Stimulated activated CD8-positive, alpha-beta memory T cell treated with anti-CD3 and anti-CD28 coated beads, Interleukin-2, amount 100 ng/mL, for 1 hour (primary cell): ENCODE measurements at regions not wholly inside any gene's neighbourhood (a gene's known extent, or its start where the extent isn't known, plus 50 kb on each side); places are given as distances from the start of the nearest gene placed in this dataset.
"Not testable (repeated sequence)": the region's sequence is repeated elsewhere in the genome, so short reads cannot be mapped to it uniquely, and the experiment has no call there.

ENCODE experiments used
- DNase-seq, 2 donors: peaks; one replicate each; pipeline ENCODE4 v3.0.0-alpha.2; 2020; ENCODE audit warnings: low read depth in 2 of 2

DNA sequence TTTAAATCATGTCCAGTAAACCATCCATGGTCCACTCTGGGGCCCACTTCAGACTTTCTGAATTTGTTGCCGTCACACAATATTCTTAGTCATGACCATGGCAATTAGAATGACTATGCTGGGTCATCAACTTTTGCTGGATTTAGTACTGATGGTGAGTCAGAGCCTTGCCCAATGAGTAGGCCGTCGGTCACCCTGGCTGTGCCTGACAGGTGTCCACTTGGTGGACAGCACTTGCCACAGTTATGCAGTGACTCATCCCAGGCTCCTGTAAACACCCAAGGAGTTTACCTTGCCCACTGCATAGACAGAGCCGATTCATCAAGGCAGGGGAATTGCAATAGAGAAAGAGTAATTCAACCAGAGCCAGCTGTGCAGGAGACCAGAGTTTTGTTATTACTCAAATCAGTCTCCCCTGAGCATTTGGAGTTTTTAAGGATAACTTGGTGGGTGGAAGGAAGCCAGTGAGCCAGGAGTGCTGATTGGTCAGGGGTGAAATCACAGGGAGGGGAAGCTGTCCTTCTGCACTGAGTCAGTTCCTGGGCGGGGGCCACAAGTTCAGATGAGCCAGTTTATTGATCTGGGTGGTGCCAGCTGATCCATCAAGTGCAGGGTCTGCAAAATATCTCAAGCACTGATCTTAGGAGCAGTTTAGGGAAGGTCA lies 333.8 kb downstream of the PTPRU start:
- no peak for DNase-seq

DNA sequence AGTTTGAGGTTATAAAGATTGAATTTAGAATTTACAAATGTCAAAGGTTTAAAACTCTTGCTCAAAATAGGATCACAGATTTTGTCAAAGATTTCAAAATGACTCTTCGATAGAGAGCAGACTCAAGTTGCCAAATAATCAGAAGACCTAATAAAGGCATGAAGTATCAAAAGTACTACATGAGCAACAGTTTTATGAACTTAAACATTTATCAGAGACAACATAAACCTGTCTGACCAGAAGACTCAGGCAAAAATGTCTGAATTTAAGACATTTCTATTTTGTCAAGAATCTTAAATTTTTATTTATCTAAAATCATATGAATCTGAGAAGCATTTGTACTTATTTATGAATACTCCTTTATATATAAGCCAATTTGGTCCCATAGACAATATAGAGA lies 330.9 kb downstream of the PTPRU start:
- no peak for DNase-seq

DNA sequence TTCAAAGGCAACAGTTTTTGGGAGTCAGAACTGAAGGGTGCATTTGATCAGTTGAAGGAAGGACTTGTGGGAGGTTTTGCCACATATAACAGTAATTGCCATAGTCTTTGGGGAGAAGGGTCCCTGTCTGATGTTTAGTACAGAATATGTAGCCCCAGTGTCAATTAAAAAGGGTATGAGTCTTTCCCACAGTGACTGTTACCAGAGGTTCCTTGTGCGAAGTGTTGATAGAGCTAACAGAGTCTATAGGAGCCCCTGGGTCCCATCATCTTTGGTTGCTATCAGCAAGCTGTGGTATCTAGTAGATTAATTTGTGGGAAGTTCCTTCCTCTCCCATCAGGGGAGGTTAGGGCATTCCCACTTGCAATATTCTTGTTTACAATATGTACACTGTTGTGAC lies 329.2 kb downstream of the PTPRU start:
- DNase-seq = no peak

DNA sequence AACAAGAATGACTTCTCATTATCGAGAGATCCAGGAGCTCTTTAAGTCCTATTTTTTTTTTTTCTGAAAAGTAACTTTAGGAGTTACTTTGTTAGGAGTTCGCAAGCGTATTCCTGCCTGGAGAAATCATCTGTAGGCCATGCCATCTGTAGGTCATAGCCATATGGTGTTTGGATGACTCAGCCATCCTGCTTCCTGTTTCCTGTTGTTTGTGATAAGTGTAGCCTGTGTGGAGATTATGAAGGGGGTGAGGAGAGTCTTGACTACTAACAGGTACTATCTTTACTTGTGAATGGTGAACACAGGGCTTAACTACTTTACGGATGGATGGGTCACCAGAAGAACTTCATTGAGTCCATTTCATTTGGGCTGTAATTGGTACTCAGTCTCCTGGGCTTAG lies 327.2 kb downstream of the PTPRU start:
- no peak for DNase-seq

DNA sequence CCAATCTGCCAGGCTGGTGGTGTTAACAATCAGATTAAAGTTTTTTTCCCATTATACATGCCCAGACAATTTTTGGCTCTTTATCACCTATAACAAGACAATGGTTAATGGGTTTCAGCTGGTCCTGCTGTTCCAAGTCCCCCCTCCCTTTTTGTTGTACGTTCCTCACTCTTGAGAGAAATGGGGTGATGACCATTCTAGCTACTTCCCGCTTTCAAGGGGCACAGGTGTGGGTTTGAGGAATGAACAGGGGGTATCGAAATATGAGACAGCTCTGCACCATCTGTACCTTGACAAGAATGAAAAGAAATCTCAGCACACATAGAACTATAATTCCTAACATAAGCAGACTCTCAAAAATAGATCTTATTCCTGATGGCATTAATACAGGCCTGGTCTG lies 326.8 kb downstream of the PTPRU start:
- DNase-seq = no peak

DNA sequence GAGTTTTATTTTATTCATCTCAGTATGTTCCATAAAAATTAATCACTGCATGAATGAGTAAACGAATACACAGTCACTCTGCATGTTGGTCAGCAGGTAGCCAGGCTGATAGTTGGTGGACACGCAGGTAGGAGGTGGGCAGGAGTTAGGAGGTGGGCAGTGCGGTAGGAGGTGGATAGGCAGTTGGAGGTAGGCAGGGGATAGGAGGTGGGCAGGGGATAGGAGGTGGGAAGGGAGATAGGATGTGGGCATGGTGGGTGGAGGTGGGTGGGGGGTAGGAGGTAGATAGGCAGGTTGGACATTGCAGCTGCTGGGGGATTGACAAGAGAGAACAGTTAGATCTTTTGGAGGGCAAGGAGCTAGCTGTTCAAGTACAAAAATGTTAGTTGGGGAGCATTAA lies 322.7 kb downstream of the PTPRU start:
- no peak for DNase-seq

DNA sequence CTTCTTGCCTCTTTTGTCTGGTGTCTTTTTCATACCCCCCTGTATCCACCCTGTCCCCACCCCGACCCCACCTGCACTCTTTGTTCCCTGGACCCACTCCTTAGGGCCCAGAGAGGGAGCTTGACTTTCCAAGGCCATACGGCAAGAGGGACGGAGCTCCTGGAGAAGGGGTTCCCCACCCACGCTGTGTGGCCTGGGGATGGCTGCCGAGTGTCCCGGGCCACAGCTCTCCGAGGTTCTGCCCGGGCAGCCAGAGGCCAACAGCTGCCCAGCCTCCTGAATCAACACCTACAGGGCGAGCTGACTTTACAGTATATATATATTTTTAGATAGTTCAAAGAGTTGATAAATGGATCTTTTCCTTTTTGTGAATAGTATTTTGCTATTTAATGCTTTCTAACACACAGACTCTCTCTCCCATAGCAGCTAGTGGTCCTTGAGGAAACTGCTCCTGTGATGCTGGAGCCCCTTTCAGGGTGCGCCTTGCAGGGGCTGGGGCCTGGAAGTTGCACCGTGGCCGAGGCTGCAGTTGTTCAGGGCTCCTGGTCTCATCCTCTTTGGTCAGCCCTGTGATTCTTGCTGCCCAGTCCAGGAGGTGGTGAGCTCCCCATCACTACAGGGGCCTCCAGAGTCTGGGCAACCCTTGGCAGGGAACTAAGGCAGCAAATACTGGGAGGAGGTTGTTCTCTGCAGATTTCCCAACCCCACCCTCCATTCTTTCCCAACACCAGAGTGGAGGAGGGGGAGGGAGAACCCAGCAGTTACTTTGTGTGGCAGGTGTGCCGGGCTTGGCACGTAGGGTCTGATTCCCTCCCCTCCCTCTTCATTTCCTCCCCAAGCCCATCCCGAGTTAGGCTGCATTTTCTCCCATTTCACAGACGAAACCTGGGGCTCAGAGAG lies 321.6 kb downstream of the PTPRU start:
- DNase-seq = no peak

DNA sequence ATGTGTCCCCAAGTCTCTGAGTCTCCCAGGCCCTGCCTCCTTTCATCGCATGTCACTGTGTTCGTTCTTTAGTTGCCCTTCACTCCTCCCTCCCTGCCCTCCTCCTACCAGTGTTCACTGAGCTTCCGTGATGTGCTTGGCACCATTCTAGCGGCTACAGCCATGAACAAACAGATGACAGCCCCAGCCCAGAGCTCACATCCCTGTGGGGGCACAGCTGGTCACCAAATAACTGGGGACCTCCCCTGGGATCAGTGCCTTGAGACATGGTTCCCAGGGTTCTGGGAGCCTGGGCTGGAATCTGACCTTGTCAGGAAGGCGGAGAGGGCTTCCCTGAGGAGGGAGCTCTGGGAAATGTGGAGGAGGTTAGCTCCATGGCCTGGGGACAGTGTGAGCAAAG lies 320.7 kb downstream of the PTPRU start:
- DNase-seq = no peak

DNA sequence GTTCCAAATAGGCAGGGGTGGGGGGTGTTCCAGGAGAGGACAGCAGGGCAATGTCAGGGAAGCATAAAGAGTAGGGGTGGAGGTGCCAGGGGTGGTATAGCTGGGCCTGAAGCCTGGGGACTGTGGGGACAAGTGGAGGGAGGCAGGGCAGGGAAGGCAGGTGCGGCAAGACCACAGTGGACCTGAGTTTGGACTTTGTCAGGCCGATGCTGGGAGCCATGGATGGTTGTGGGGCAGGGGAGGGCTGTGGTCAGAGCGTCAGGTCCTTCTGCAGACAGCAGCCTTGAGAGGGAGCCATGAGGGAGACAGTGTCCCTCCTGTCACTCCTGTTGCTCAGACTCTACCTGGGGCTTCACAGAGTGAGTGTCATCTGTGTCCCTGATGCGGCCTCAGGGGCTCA lies 320.3 kb downstream of the PTPRU start:
- DNase-seq = no peak

DNA sequence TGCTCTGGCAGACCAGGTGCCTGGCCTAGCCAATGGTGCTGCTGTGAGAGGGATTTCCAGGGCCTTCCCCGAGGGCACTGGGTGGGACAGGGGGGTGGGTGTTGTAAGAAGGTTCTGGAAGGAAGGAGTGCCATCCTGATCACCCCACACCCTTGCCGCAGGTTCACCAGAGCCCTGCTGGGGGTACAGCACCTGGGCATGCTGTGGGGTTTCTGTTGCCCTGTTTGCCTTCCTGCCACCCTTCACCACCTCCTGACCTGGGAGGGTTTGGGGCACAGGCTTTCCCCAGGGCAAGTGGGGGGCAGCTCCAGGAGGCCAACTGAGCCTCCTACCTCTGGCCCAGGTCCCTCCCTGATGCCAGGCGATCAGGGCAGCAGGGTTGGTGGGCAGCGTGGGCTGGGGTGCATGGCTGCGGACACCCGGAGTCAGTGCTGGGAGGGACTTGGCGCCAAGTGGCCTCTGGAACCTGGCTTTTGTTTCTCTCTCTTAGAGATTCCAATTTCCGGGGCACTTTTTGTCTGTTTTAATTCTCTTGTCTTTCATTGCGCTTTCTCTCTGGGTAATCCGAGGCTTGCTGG lies 318.8 kb downstream of the PTPRU start:
- DNase-seq = no peak

DNA sequence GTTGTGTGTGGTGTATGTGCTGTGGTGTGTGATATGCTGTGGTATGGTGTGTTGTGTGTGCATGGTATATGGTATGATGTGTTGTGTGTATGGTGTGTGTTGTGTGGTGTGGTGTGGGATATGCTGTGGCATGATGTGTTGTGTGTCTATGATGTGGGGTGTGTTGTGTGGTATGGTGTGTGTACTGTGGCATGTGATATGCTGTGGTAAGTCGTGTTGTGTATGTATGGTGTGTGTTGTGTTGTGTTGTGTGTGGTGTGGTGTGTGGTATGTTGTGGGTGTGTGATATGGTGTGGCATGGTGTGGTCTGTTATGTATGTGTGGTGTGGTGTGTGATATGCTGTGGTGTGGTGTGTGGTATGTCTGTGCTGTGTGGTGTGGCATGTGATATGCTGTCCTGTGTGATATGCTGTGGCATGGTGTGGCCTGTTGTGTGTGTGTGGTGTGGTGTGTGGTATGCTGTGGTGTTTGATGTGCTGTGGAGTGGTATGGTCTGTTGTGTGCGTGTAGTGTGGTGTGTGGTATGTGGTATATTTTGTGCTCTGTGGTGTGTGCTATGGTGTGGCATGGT lies 318.0 kb downstream of the PTPRU start:
- no peak for DNase-seq

DNA sequence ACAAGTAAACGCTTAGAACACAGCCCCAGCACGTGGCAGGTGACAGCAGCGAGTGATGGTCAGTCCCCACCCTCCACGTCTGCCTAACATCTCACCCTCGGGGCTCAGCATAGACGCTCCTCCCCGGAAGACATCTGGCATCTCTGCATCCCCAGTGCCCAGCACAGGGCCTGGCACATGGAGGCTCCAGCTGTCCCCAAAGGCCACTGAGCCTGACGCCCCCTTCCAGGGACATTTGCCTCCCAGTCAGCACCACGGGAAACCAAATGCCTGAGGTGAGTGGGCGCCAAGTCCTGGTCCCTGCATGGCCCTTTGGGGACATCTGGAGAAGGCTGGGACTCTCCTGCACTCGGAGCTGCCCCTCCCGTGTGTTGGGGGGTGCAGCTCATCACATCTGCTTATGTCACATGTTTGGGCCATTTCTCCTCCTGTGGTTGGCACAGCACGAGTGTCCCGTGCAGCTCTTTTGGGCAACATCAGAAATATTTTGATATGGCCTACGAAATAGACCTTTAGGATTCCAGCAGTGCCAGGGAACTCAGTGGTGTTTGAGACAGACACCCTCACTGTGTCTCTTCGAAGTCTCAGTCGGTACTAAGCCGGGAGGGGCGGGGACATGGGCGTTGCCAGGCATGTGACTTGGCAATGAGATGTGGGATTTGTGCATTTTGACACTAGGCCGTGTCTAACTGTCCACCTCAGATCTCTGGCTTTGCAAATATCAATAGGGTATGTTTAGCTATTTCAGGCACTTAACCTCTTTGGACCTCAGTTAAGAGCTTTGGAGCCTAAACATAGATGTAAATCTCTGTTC lies 315.0 kb downstream of the PTPRU start:
- no peak for DNase-seq

DNA sequence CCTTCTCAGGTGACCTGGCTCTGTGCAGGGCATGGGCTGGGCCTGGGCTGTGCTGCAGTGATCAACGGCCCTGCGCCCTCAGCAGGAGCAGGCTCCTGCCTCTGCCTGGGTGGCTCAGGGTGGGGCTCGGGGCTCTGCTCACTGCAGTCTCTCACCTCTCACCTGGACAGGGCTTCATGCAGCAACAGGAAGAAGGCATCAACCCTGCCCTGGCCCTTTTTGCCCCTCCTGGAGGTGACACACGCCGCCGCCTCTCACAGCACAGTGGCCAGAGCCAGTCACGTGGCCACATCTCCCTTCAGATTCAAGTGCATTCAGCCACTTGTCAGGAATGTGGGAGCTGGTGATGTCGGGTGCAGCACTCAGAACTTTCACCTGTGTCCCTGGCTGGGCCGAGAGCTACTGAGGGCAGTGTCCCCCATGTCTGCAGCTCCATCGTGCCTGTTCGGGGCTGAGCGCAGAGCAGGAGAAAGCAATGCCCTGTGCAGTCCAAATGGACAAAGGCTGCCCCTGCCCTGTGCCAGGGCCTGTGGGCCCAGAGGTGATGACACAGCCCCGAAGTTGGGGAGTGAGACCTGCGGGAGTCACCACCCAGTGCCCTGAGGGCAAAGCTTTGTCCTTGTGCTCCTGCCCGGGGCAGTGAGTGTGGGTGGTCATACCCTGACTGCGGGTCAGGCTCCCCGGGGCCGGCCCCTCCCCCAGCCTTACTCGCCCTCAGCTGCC lies 314.0 kb downstream of the PTPRU start:
- no peak for DNase-seq

DNA sequence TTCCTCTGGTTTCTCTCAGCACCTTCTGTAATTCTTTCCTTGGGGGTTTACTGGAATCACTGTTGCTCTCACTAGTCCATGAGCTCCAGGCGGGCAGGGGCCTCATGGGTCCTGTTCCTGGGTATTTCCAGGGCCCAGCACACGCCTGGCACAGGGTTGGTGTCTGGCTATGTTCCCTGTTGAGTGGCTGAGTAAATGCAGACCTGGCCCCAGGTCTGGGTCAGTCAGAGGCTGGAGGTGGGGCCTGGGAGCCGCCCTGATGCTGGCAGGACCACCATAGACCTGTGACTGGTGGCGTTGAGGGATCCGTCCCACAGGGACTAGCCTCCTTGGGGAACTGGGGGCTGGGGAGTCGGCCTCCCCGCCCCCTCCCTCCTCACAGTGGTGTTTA lies 313.4 kb downstream of the PTPRU start:
- not testable (repeated sequence) for DNase-seq

DNA sequence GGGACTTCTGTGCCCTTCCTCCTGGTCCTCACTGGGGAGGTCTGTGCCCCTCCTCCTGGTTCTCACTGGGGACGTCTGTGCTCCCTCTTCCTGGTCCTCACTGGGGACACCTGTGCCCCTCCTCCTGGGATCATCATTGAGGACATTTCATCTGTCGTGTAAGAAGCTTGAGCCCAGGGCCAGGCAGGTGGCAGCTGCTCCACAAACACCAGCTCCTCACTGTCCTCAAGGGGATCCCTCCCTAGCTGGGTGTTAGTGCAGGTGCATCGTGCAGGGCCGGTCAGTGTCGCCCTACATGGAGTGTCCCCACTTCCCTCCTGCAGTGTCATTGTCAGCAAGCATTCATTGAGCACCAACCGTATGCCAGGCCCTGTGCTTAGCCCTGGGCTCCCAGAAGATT lies 312.7 kb downstream of the PTPRU start:
- DNase-seq = no peak

DNA sequence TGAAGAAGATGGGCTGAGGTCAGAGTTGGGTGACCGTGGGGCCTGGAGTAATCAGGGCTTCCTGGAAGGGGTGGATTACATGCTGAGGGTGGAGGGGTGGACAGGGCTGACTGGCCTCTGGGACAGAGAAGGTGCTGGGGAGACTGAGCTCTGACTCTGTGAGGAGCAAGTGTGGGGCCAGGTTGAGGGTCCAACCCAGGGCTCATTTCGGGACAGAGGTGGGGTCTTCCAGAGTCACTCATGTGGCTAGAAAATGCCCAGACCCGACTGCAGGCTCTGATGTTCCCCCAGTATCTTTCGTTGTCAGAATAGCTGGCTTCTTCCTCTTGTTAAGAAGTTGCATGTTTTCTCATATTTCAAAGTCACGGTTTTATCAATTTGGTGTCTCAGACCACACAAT lies 311.8 kb downstream of the PTPRU start:
- DNase-seq = no peak

DNA sequence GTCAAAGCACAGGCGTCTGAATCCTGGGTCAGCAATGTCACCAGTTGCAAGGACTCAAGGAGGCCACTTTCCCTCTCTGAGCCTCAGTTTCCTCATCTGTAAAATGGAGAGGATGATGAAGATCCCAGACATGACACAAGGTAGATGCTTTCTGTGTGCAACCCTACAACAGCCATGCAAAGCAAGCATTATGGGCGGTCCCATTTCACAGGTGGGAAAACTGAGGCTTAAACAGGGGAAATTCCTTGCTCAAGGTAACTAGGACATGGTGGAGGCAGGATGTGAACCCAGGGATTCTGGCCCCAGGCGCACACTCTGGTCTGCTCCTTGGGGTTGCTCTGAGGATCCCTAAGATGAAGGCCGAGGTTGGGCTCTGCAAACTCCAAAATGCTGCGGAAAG lies 311.0 kb downstream of the PTPRU start:
- no peak for DNase-seq

DNA sequence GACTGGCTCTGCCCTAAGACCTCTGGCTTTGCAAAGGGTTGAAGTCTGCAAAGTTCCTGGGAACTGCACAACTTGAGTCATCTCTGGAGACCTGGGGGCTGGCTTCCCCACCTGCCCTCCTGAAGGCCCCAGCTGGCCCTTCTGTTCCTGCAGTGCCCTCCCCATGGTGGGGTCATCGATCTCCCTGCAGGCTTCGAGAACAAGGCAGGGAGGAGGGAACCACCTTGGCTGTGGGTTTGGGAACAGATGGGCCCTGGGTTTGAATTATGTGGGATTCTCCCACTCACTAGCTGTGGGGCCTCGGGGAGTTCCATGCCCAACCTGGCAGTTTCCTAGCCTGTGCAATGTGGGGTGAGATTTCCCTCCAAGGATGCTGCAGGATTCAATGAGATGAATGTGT lies 310.2 kb downstream of the PTPRU start:
- DNase-seq = no peak

DNA sequence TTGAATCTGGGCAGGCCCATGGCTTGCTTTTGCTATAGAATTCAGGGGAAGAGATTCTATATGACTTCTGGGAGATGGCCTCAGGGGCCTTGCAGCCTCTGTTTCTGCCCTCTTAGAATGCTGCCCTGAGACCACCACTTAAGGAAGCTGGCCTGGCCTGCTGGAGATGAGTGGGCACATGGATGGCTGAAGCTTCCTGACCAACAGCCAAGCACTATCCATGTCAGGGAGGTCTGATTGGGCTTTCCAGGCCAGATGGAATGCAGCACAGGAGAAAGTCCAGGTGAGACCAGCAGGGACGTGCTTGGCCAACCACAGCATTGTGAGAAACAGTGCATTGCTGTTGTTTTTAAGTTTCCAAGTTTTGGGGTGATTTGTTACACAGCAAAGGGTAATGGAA lies 308.1 kb downstream of the PTPRU start:
- DNase-seq = no peak

DNA sequence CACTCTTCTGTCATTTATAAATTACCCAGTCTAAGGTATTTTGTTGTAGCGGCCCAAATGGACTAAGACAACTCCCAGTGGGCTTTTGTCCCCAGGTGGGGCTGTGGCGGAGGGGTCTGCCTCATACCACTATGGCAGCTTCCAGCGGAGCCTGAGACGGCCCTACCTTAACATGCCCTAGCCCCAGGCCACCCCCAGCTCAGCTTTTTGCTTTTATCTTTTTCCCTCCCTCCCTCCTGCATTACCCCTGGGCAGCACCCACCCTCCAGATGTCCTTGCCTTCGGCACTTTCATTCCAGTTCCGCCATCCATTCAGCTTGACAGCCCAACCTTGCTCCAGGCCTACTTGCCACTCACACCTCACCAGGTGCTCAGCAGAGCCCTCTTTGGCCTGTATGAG lies 307.3 kb downstream of the PTPRU start:
- DNase-seq = no peak

DNA sequence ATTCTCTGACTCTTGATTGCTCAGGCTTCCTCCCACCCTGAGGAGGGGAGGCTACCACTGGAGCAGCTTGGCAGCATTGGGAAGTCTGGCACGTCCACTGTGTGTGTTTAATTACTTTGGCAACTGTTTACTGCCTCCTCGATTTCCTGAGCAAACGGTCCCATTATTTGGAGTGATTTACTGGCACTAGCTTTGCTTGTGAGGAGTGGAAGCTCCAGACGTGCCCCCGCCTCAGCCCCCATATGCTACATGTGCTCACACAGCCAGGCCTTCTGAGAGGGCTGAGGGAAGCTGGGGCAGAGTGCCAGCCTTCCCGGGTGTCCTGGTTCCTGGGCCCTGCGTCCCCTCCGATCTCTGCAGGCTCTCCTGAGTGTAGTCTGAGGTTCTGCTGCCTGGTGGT lies 306.2 kb downstream of the PTPRU start:
- DNase-seq = no peak
